Neural crest cell (in vitro differentiated cells): ENCODE measurements at regions not wholly inside any gene's neighbourhood (a gene's known extent, or its start where the extent isn't known, plus 50 kb on each side); places are given as distances from the start of the nearest gene placed in this dataset.
"Not testable (repeated sequence)": the region's sequence is repeated elsewhere in the genome, so short reads cannot be mapped to it uniquely, and the experiment has no call there.

Experiments
- DNase-seq: peaks from one replicate; pipeline ENCODE4 v3.0.0; 2021; ENCODE audit warnings: low read depth, mixed read lengths, low spot score
- H3K27ac Mint-ChIP-seq: one replicate; pipeline ENCODE4 v1.8.0; 2021; ENCODE audit warnings: mild to moderate bottlenecking, mixed read lengths; ENCODE audit not compliant: unreplicated experiment
- H3K27me3 Mint-ChIP-seq: 2 replicates; pipeline ENCODE4 v1.8.0; 2021; ENCODE audit warnings: low read depth, mild to moderate bottlenecking, mixed read lengths
- H3K36me3 Mint-ChIP-seq: 2 replicates; pipeline ENCODE4 v1.8.0; 2021; ENCODE audit warnings: low read depth, mild to moderate bottlenecking, mixed read lengths
- H3K4me1 Mint-ChIP-seq: 2 replicates; pipeline ENCODE4 v1.8.0; 2021; ENCODE audit warnings: mixed read lengths
- H3K4me3 Mint-ChIP-seq: one replicate; pipeline ENCODE4 v1.8.0; 2021; ENCODE audit warnings: mild to moderate bottlenecking, mixed read lengths
- H3K9me3 Mint-ChIP-seq: 2 replicates; pipeline ENCODE4 v1.8.0; 2021; ENCODE audit warnings: mixed read lengths
- CTCF ChIP-seq: fragments of 200-600 bp; sonication (generic); conservative IDR thresholded peaks from 2 replicates; pipeline ENCODE4 v1.5.0; 2021; ENCODE audit warnings: antibody characterized with exemption, mild to moderate bottlenecking

GRCh38 chr15:75117993-75118392, 83.7 kb upstream of the C15orf39 start:
- Mint-ChIP-seq H3K27me3 (no peaks in the 10 kb centered on the region), H3K27ac (no peak overlapping the region), H3K9me3 (peaks cover 14% of the 10 kb centered on the region), H3K4me1 (peaks cover 4% of the 10 kb centered on the region), H3K4me3 (no peak overlapping the region), H3K36me3 (peaks cover 22% of the 10 kb centered on the region)
- DNase-seq: no peak
- TF ChIP-seq CTCF: no peak

DNA sequence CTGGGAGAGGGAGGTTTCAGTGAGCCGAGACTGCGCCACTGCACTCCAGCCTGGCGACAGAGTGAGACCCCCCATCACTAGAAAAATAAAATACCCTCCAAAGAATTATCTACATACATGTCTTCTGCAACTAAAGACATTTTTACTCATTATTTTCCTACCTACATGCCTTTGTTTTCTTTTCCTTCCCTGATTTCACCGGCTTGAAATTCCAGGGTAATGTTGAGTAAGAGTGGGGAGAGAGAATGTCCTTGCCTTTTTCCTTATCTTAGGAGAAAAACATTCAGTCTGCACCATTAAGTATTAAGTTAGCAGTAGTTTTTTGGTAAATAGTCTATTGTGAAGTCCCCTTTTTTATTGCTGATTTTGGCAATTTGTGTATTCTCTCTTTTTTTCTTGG, 82.4 kb upstream of the C15orf39 start:
- DNase-seq, H3K27me3 Mint-ChIP-seq, H3K27ac Mint-ChIP-seq, H3K4me3 Mint-ChIP-seq: not testable (repeated sequence)
- peaks cover 20% of the 10 kb centered on the region for H3K36me3 Mint-ChIP-seq
- peaks cover 12% of the 10 kb centered on the region for H3K4me1 Mint-ChIP-seq
- H3K9me3 Mint-ChIP-seq: peaks cover 12% of the 10 kb centered on the region

- Mint-ChIP-seq H3K4me1 (peaks cover 12% of the 10 kb centered on the region), H3K27me3 (no peaks in the 10 kb centered on the region)
Measured at GRCh38 chr15:75121491-75121890, 80.2 kb upstream of the C15orf39 start.

GRCh38 chr15:75123395-75123794, 78.3 kb upstream of the C15orf39 start:
- no peak for TF ChIP-seq CTCF
- Mint-ChIP-seq H3K4me3 (no peak overlapping the region), H3K36me3 (peaks cover 7% of the 10 kb centered on the region), H3K27me3 (no peaks in the 10 kb centered on the region), H3K27ac (peak overlapping the region; percentile 16), H3K4me1 (peaks cover 12% of the 10 kb centered on the region), H3K9me3 (peaks cover 3% of the 10 kb centered on the region)
- no peak for DNase-seq

More at GRCh38 chr15:75121491-75121890, 80.2 kb upstream of the C15orf39 start:
- TF ChIP-seq CTCF: no peak
- peaks cover 13% of the 10 kb centered on the region for H3K36me3 Mint-ChIP-seq
- peaks cover 11% of the 10 kb centered on the region for H3K9me3 Mint-ChIP-seq
- H3K27ac Mint-ChIP-seq: no peak overlapping the region
- no peak overlapping the region for H3K4me3 Mint-ChIP-seq
- DNase-seq: no peak

GRCh38 chr15:75124278-75124677, 77.4 kb upstream of the C15orf39 start:
- H3K4me1 Mint-ChIP-seq: peaks cover 15% of the 10 kb centered on the region
- H3K9me3 Mint-ChIP-seq, H3K36me3 Mint-ChIP-seq, H3K27me3 Mint-ChIP-seq, H3K4me3 Mint-ChIP-seq, H3K27ac Mint-ChIP-seq, DNase-seq: not testable (repeated sequence)

GRCh38 chr15:75125935-75126334, 75.7 kb upstream of the C15orf39 start:
- H3K36me3 Mint-ChIP-seq: peaks cover 10% of the 10 kb centered on the region
- no peaks in the 10 kb centered on the region for H3K27me3 Mint-ChIP-seq
- no peak for DNase-seq

More at GRCh38 chr15:75125935-75126334, 75.7 kb upstream of the C15orf39 start:
- Mint-ChIP-seq H3K27ac (no peak overlapping the region), H3K4me3 (no peak overlapping the region), H3K4me1 (peaks cover 24% of the 10 kb centered on the region), H3K9me3 (peaks cover 3% of the 10 kb centered on the region)
- no peak for TF ChIP-seq CTCF
